Muscle of back (tissue), 3 donors: ENCODE measurements at regions not wholly inside any gene's neighbourhood (a gene's known extent, or its start where the extent isn't known, plus 50 kb on each side); places are given as distances from the start of the nearest gene placed in this dataset.
A peak's percentile ranks its signal among the peaks of the same experiment; 100 is the strongest.

Experiments
- DNase-seq, 3 donors: peaks; one replicate each; pipeline versions ENCODE4 v3.0.0 to v3.0.0-alpha.2; 2013

DNA sequence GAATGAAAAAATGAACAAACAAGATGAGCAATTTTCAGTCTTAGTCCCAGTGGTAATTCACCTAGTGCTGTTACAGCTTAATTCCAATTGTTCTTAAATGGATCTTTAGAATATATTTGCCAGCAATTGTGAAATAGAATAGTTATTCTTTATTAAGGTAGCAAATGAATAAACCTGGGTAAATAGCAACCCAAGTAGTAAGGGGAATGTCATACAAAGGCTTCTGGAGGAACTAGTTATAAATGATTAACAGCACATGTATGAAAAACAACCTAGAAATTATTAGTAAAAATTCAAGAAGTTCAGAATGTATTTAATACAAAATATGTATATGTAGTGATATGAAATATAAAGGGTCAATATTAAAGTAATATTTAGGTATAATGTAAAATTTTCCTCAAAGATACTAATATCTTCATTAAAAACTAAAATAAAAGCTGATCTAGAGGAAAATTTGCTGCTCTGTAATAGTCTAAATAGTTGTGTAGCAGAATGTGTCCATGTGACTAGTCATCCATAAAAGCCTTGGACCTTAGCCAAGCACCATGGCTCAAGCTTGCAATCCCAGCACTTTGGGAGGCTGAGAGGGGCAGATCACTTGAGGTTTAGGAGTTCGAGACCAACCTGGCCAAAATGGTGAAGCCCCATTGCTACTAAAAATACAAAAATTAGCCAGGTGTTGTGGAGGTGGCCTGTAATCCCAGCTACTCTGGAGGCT, 535.9 kb upstream of the ATXN8OS start:
- no peak for DNase-seq

DNA sequence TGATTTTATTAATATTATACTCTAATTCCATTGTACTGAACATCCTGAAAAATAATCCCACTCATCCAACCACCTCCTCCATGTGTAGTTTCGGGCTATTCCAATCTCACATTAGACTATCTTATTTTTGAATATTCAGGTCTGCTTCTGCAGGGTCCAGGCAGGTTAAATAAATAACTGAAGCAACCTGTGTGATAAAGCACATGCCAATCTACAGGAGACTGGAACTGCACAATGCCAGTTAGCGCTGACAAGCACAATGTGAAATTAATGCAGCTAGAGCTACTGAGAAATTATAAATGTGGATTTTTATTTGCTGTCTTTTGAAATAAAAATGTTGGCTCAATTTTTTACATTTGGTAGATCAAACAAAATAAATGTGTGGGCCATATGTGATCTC, 540.1 kb upstream of the ATXN8OS start:
- DNase-seq = no peak

DNA sequence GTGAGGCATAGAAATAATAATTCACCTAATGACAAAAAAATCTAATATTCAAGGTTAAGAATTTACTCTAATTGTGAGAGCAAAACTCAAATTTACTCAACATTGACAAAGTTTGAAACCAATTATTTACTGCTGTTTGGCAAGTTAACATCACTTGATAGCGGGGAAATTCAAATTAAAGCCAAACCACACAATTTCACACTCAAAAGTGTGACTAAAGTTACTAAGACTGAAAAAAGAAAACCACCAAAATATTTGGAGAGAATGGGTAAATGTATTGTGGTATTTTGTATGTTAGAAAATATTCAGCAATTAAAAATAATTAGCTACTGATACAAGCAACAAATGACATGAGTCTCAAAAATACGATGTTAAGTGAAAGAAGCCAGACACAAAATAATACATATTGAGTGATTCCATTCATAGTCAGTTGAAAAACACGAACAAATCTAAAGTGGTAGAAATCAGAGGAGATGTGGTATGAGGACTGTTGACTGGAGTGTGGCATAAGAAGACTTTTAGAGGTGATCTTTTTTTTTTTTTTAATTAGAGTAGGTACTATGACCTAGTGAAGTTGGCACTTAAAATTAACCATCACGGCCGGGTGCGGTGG, 541.4 kb upstream of the ATXN8OS start:
- no peak for DNase-seq

DNA sequence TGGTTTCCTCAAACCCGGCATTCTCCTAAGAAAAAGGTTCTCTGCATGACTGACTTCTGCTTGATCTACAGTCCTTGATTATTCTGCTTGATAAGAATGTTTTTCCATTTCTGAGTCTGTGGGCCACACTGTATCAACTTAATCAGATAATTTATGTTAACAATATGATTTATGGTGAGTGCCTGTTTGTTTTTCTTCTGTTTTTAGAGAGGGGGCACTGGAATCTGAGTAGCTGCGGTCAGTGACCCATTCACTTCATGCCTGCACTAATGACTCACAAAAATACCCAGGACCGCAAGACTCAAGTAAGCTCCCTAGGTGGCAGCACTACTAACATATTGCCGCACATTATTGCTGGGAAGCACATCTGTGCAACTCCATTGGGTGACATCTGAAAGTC, 542.3 kb upstream of the ATXN8OS start:
- DNase-seq = no peak

DNA sequence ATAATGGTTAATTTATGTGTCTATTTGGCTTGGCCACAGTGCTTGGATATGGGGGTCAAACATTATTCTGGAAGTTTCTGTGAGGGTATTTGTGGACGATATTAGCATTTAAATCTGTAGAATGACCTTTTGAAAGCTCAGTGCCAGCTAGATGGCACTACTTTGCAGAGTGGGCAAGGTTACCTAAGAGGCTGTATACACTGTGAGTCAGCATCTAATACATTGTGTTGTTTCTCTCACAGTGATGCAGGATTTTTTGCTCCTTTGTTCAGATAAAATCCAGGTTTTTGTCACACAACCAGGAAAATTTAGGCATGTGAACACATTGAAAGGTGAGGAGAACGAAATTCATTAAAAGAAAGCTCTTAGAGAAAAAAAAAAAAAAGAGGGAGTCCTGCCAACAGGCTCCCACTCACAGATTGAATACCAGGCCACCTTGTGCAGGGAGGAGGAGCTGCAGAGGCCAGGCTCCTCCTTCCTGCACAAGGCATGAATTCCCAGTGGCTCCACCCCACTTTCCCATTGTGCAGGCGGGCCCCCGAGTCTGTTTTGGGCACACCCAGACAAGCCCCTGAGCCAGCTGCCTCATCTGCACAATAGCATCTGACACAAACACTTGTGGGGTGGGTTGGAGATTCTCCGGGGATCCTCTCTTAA, 551.0 kb upstream of the ATXN8OS start:
- no peak for DNase-seq

DNA sequence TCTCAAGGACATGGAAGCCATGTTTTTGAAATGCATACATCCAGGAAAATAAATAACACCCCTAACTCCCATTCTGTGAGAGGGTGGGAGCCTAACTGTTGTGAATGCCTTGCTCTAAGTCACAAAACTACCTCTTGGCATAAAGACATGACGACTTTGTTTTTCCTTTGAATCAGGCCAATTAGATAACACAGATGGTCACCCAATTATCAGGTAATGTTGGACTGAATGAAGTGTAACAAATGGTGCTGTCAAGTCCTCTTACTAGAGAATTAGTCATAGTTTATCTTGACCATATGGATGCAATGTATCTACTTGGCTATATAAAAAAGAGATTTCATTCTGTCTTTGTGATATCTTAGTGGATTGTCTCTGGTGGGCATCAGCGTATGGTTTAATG, 553.6 kb upstream of the ATXN8OS start:
- no peak for DNase-seq

DNA sequence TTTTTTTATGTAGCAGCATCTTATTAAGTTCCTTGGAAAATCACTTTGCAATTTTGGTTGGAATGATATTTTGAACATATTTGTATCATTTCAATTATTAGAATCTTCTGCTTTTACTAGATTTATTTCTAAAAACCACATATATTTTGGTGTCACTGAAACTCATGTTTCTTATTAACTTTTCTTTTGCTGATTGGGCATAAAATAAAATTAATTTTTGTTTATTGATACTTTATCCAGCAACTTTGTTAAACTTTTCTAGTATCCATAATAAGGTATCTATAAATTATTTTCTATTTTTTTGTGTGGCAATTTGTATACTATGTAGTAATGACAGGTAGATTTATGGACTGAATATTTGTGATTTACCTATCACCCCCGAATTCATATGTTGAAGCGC, 556.4 kb upstream of the ATXN8OS start:
- no peak for DNase-seq

DNA sequence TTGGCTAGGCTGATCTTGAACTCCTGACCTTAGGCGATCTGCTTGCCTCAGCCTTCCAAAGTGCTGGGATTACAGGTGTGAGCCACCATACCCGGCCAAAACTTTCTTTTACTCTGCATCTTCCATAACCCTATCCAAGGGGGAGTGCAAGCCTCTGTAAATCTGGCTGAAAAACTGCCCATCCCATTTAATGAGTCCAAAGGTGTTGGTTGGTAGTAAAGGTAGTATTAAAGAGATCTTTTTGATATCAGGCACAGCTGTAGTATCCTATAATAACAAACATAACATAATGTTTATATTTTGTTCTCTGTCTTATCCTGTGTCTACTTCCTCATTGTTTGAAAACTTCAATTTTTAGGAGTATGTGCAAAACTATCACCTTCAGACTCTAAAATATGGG, 559.8 kb upstream of the ATXN8OS start:
- DNase-seq = no peak

DNA sequence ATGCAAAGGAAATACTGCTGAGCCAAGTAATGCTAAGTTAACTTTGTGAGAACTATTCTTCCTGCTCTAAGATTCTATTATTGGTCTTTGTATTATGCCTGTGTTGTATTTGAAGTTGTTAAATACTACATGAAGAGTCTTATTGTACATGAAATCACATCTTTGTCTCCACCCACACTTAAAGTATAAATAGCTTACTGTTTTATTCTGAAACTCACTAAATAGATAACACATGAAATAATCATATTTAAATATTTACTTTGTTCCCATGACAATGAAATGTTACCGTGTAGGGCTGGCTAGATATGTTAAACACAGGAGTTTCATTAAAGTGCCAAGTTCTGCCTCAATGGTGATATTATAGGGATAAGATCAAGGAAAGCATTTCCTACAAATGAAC, 562.1 kb upstream of the ATXN8OS start:
- peak in 1 of 3 donors; percentile 3 for DNase-seq

DNA sequence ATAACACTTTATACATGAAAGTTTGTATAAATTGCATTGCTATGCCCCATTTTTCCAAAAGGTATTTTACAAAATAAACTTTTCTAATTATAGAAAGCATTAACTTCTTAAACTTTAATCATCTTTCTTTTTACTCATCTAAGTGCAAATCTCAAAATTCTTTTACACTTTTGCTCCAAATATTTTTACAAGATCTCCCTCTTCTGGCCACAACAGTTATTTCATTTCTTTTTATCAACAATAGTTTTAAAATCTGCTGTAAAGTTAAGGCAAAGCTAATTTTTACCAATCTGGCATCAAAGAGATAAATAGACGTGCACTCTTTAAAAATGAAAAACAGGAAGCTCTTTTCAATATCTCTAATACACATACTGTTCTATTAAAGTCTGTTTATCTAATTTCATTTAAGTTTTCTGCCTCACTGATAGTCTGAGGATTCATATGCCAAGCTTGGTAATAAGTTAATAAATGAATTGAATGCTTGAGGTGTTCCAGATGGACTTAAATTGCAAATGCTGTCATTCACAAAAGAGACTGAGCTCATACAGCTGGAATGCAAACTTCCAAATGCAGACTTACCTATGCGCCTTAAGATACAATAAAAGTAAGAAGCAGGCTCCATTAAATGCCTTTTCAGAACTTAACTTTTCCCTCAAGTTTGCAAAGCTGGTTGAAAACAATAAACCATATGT, 583.0 kb upstream of the ATXN8OS start:
- peak in 1 of 3 donors; percentile 22 for DNase-seq

DNA sequence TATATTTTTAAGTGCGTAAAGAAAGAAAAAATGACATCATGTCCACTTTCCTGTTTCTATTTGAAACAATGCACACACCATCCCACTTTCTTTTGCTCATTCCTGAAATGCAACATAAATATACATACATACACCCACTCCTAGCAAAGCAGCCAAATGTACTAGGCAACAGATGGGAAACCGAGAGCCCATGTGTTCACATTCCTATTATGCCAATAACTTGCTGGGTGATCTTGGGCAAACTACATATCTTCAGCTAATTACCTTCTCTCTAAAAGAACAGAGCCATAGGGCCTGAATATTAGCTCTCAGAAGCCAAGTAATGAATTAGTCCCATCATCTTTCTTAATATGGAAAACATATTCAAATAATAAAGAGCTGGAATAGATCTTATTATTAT, 610.6 kb upstream of the ATXN8OS start:
- DNase-seq = peak in 2 of 3 donors; percentile 9 to 17

DNA sequence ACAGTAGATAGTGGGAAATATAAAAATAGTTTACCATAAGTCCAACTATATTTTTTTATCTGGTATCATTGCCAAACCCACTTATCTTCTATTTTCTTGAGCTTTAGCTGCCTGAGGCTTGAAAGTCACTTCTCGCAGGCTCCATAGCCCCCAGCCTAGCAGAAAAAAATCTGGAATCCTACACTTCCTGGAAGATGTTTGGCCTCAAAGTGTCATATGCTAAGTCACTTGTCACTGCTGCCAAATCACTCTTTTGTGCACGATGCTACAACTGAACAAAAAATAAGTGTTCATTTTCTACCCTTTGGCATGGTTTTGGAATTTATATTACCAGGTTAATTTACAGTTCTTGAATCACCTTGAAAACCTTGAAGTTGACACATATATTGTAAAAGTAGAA, 612.5 kb upstream of the ATXN8OS start:
- no peak for DNase-seq

DNA sequence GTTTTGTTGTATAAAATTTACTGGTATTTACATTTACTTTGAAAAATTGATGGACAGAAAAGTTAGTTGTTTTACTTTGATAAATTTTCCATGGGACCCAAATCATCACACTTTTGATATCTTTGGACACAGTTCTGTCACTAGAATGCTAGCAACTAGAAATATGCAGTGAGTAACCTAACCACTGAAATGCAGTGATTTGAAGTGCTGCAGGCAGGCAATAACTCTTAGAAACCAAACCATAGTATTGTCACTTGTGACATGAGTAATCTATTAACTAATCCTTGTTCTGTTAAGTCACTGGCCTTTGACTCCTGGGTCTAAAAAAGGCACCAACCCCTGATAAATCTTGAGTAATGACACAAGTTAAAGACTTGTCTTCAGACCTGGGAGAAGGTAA, 620.0 kb upstream of the ATXN8OS start:
- DNase-seq = no peak

DNA sequence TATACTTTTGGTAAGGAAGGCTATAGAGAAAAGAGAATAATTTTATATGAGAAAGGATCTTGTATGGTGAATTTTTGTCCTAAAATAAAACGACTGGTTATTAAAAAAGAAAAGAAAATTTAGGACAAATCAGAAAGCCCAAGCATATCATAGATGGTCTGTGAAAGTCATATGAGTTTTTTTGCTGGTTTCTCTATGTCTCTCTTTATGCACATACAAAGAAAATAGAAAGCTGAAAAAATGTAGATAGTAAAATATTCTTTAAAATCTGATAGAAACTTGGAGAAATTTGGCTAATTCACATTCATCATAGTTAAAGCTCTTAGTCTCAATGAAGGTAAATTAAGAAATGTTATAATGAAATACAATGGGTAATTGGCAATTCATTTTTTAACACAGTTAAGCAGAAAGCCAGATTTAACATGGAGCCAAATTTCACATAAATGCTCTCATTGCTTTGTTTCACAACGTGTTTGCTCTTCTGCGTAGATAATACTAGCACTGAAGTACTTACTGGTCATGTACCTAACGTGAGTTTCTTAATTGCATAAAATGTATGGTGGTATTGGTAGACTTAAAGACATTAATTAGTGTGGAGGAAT, 621.5 kb upstream of the ATXN8OS start:
- no peak for DNase-seq

DNA sequence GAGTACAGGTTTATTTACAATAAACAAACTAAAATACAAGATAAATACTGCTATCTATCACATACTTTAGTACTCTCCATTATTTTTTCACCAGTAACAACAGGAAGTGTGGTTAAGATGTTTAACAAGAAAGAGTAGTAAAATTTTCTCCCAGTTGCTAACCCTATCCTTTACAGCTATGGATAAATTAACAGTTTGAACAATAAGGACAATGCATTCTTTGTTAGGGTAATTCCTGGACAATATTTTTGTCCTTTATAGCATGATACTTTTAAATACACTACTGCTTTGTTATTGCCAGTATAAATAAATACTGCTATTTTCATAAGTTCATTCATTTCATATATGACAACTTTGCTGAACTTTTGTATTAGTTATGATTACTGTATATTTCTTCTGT, 630.2 kb upstream of the ATXN8OS start:
- DNase-seq = no peak

DNA sequence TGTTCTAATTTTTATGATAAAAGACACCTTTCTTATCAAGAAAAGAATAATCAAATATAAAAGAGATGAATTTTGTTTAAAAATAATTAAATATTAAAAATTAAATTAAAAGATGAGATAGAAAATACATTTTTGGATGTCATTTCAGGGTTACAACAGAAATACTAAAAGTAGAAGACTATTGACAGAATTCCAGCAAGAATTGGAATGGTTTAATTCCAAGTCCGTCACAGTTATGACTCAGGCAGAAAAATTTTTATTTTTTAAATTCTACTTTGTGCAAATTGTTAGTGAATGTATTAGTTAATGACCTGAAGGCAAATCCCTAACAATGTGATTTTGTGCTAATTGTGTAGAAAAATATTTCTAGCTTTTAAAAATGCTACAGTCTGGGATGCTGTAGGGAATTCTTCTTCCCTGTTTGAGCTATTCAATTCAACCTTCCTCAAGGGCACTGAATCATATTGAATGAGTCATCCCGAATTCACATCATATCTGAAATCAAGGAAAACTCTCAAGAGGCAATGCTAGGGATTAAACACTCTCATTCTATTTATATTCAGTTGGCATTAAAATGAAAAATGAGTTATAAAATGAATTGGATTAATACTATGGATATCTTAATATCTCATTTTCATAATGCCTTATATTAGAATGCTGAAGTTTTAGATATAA, 633.5 kb upstream of the ATXN8OS start:
- DNase-seq = peak in 2 of 3 donors; percentile 18 to 32

DNA sequence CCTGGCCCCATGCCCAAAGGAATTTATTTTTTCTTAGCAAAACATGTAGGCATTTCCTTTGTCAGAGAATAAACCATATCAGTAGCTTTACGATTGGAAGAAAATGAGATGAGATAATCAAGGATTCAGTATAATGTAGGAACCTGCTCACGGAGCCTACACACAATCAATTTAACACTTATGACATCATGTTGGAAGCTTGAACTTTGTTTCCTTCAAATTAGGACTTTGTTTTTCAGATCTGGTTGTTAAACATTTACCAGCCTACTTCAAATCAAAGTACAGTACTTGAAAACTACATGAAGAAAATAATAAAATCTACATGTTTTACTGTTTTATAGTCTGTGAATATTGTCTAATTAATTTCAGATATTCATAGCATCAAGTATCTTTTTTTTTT, 639.0 kb upstream of the ATXN8OS start:
- DNase-seq = no peak

DNA sequence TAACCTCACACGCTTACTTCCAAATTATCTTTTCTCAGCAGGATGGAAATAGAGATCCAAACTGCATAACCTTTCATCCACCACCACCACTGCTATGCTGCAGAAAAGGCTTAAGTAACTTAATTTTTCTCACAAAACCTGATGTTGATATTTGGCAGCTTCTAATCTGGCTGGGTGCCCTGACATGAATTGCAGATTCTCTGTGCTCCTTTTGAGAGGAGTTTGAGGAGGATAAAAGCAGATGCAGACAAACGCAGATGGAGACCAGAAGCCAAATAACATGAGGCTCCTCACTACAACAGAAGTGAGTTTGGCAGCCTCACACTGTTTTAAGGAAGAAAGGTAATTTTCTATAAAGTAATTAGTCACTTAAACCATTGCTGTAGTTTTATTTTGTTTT, 646.2 kb upstream of the ATXN8OS start:
- DNase-seq = peak; percentile 39 to 83 (median 74)

DNA sequence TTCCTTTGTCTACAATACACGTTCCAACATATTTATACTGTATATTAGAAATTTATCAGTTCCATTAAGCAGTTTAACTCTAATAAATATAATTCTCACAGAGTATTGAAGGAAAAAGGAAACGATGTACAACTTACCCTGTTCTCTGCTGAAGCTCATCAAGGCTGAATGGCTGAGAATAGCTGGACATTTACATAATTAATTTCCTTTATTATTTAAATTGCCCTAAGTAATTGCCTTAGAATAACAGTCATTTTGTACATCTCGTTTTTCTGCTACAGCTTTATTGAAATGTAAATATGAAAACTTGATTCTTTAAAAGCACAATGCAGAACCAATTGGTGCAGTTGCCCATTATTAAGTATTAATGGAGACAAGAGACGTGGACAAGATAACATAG, 648.3 kb upstream of the ATXN8OS start:
- no peak for DNase-seq

DNA sequence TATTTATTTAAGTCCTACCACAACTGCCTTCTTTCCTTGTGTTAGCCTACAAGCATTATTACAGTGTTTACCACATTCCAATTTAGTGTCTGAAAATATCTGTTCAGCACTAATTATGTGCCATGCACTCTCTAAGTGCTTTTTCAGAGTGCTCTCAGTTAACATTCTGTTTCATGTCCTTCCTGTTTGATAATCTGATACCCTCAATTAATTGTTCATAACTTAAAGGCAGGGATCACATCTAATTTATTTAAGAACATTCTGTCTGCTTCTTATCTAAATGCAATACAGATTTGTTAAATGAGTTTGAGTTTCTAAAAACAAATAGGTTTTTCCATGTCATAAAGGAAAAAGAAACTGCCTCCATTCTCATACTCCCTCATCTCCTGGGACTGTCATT, 649.6 kb upstream of the ATXN8OS start:
- no peak for DNase-seq

DNA sequence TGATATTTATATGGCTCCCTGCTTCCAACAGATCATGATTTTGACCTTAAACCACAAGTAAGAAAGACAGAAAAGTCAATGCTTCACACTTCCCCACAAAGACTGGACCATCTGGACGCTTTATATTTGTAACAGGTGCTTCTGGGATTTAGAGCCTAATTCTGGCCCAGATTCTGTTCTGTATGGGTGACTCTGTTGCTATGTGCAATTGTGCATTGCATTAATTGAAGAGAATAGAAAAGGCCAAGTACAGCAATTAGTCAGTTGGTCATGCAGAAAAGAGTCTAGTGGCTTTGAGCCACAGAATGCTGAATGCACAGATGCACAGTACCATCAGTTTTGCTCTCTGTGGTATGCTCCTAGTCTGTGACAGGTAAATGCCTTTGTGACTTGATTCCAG, 657.4 kb upstream of the ATXN8OS start:
- DNase-seq = peak in 1 of 3 donors; percentile 18

DNA sequence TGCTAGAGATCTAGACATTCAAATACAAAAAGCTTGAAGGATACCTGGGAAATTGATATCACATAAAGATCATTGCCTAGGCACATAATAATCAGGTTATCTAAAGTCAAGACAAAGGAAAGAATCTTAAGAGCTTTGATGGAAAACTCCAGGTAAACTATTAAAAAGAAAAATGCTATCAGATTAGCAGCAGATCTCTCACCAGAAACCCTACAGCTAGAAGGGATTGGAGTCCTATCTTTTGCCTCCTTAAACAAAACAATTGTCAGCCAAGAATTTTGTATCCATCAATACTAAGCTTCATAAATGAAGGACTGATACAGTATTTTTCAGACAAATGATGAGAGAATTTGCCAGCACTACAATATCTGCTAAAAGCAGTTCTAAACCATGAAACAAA, 682.4 kb upstream of the ATXN8OS start:
- DNase-seq = no peak
